ENCODE measurements at regions not wholly inside any gene's neighbourhood (a gene's known extent, or its start where the extent isn't known, plus 50 kb on each side); places are given as distances from the start of the nearest gene placed in this dataset.

GRCh38 chr2:217733461-217733860, 269.3 kb downstream of the TNS1 start:
- H3K4me3 ChIP-seq (ENCODE audit: low read length): no peak overlapping the region
- no peak for DNase-seq (ENCODE audit: low read depth)
- TF ChIP-seq CTCF (conservative IDR thresholded peaks at IDR 0.05; ENCODE audit: low read depth, low read length): no peak

- no peak for TF ChIP-seq CTCF (conservative IDR thresholded peaks at IDR 0.05; ENCODE audit: low read depth, low read length)
- H3K4me3 ChIP-seq (ENCODE audit: low read length): no peak overlapping the region
- DNase-seq (ENCODE audit: low read depth): no peak
These were observed 269.8 kb downstream of the TNS1 start for GRCh38 chr2:217732992-217733391.

- no peak for TF ChIP-seq CTCF (conservative IDR thresholded peaks at IDR 0.05; ENCODE audit: low read depth, low read length)
- DNase-seq (ENCODE audit: low read depth): no peak
- no peak overlapping the region for H3K4me3 ChIP-seq (ENCODE audit: low read length)
These were observed 271.0 kb downstream of the TNS1 start for GRCh38 chr2:217731805-217732204.

GRCh38 chr2:217729421-217730053, 273.3 kb downstream of the TNS1 start:
- H3K4me3 ChIP-seq (ENCODE audit: low read length): no peak overlapping the region
- no peak for TF ChIP-seq CTCF (conservative IDR thresholded peaks at IDR 0.05; ENCODE audit: low read depth, low read length)
- no peak for DNase-seq (ENCODE audit: low read depth)

GRCh38 chr2:217727801-217728200, 275.0 kb downstream of the TNS1 start:
- DNase-seq (ENCODE audit: low read depth): no peak
- no peak overlapping the region for H3K4me3 ChIP-seq (ENCODE audit: low read length)
- TF ChIP-seq CTCF (conservative IDR thresholded peaks at IDR 0.05; ENCODE audit: low read depth, low read length): no peak

- no peak for TF ChIP-seq CTCF (conservative IDR thresholded peaks at IDR 0.05; ENCODE audit: low read depth, low read length)
- DNase-seq (ENCODE audit: low read depth): no peak
- no peak overlapping the region for H3K4me3 ChIP-seq (ENCODE audit: low read length)
These were observed 277.4 kb downstream of the TNS1 start for GRCh38 chr2:217725409-217725808.

GRCh38 chr2:217724471-217724870, 278.3 kb downstream of the TNS1 start:
- no peak for DNase-seq (ENCODE audit: low read depth)
- no peak for TF ChIP-seq CTCF (conservative IDR thresholded peaks at IDR 0.05; ENCODE audit: low read depth, low read length)
- no peak overlapping the region for H3K4me3 ChIP-seq (ENCODE audit: low read length)

Measured in retinal pigment epithelial cell (primary cell).